ENCODE measurements at regions not wholly inside any gene's neighbourhood (a gene's known extent, or its start where the extent isn't known, plus 50 kb on each side); places are given as distances from the start of the nearest gene placed in this dataset.
"Not testable (repeated sequence)": the region's sequence is repeated elsewhere in the genome, so short reads cannot be mapped to it uniquely, and the experiment has no call there.

GRCh38 chr5:89823046-89823445 is 586.5 kb downstream of the CETN3 start:
- no peaks in the 10 kb centered on the region for H3K79me2 ChIP-seq (ENCODE audit: insufficient read depth, low read depth, low read length)
- no peak overlapping the region for H3K4me3 ChIP-seq (ENCODE audit: low read depth, low read length, poor library complexity, severe bottlenecking)
- no peaks in the 10 kb centered on the region for H3K9me3 ChIP-seq (ENCODE audit: low read length)
- CTCF ChIA-PET (ENCODE audit: unreplicated experiment) = no interaction called here
- H3K36me3 ChIP-seq (ENCODE audit: insufficient read depth, low read length) = no peaks in the 10 kb centered on the region
- no peaks in the 10 kb centered on the region for H4K20me1 ChIP-seq (ENCODE audit: insufficient read depth, low read length)
- POLR2A ChIA-PET = no interaction called here
- H2AFZ ChIP-seq (ENCODE audit: low read length) = no peak overlapping the region
- no peak overlapping the region for H3K27ac ChIP-seq (ENCODE audit: low read depth, low read length, poor library complexity, severe bottlenecking)
- intact Hi-C loops (cut with micrococcal nuclease; ENCODE audit: unreplicated experiment) = no loop called here
- DNase-seq (ENCODE audit: low spot score) = no peak
- no peaks in the 10 kb centered on the region for H3K9me2 ChIP-seq (ENCODE audit: insufficient read depth, low read length)
- H3K4me2 ChIP-seq (ENCODE audit: low read length) = no peak overlapping the region
- H3K4me1 ChIP-seq (ENCODE audit: insufficient read depth, low read length, poor library complexity, severe bottlenecking) = no peaks in the 10 kb centered on the region
- BruUV-seq (replicated peaks) = no TSS peak
- no peak for TF ChIP-seq CTCF (conservative IDR thresholded peaks at IDR 0.05; ENCODE audit: low read length)
- TF ChIP-seq EZH2phosphoT487 (IDR thresholded peaks at IDR 0.05; ENCODE audit: borderline replicate concordance, low read depth, low read length) = no peak

- H2AFZ ChIP-seq (ENCODE audit: low read length) = no peak overlapping the region
Observed at GRCh38 chr5:89817841-89818240, 591.7 kb downstream of the CETN3 start.

GRCh38 chr5:89816038-89816437 is 593.5 kb downstream of the CETN3 start:
- Histone ChIP-seq H2AFZ (ENCODE audit: low read length) (no peak overlapping the region), H3K27ac (ENCODE audit: low read depth, low read length, poor library complexity, severe bottlenecking) (no peak overlapping the region), H3K4me1 (ENCODE audit: insufficient read depth, low read length, poor library complexity, severe bottlenecking) (no peaks in the 10 kb centered on the region), H3K4me2 (ENCODE audit: low read length) (no peak overlapping the region), H3K79me2 (ENCODE audit: insufficient read depth, low read depth, low read length) (no peaks in the 10 kb centered on the region), H3K36me3 (ENCODE audit: insufficient read depth, low read length) (no peaks in the 10 kb centered on the region), H3K9me3 (ENCODE audit: low read length) (no peaks in the 10 kb centered on the region), H3K9me2 (ENCODE audit: insufficient read depth, low read length) (no peaks in the 10 kb centered on the region), H4K20me1 (ENCODE audit: insufficient read depth, low read length) (no peaks in the 10 kb centered on the region), H3K4me3 (ENCODE audit: low read depth, low read length, poor library complexity, severe bottlenecking) (no peak overlapping the region)
- POLR2A ChIA-PET = interaction anchor here (0.5 to 0.8 kb wide), 2 partner anchors 73 to 1135 kb away, joined by 3 to 4 read pairs; no protein-coding TSS in a partner anchor
- no peak for DNase-seq (ENCODE audit: low spot score)
- BruUV-seq (replicated peaks) = no TSS peak
- CTCF ChIA-PET (ENCODE audit: unreplicated experiment) = no interaction called here
- TF ChIP-seq CTCF (conservative IDR thresholded peaks at IDR 0.05; ENCODE audit: low read length) (no peak), EZH2phosphoT487 (IDR thresholded peaks at IDR 0.05; ENCODE audit: borderline replicate concordance, low read depth, low read length) (no peak)
- intact Hi-C loops (cut with micrococcal nuclease; ENCODE audit: unreplicated experiment) = no loop called here

More at GRCh38 chr5:89817841-89818240, 591.7 kb downstream of the CETN3 start:
- no peak for DNase-seq (ENCODE audit: low spot score)
- no peaks in the 10 kb centered on the region for H3K79me2 ChIP-seq (ENCODE audit: insufficient read depth, low read depth, low read length)
- TF ChIP-seq EZH2phosphoT487 (IDR thresholded peaks at IDR 0.05; ENCODE audit: borderline replicate concordance, low read depth, low read length) (no peak), CTCF (conservative IDR thresholded peaks at IDR 0.05; ENCODE audit: low read length) (no peak)
- H3K9me2 ChIP-seq (ENCODE audit: insufficient read depth, low read length) = no peaks in the 10 kb centered on the region
- no peak overlapping the region for H3K27ac ChIP-seq (ENCODE audit: low read depth, low read length, poor library complexity, severe bottlenecking)
- ChIA-PET POLR2A (no interaction called here), CTCF (ENCODE audit: unreplicated experiment) (no interaction called here)
- H3K4me1 ChIP-seq (ENCODE audit: insufficient read depth, low read length, poor library complexity, severe bottlenecking) = no peaks in the 10 kb centered on the region
- no peak overlapping the region for H3K4me2 ChIP-seq (ENCODE audit: low read length)
- BruUV-seq (replicated peaks) = no TSS peak
- H4K20me1 ChIP-seq (ENCODE audit: insufficient read depth, low read length) = no peaks in the 10 kb centered on the region
- H3K36me3 ChIP-seq (ENCODE audit: insufficient read depth, low read length) = no peaks in the 10 kb centered on the region
- no peaks in the 10 kb centered on the region for H3K9me3 ChIP-seq (ENCODE audit: low read length)
- intact Hi-C loops (cut with micrococcal nuclease; ENCODE audit: unreplicated experiment) = no loop called here
- no peak overlapping the region for H3K4me3 ChIP-seq (ENCODE audit: low read depth, low read length, poor library complexity, severe bottlenecking)

- H3K9me2 ChIP-seq (ENCODE audit: insufficient read depth, low read length) = not testable (repeated sequence)
Observed at GRCh38 chr5:89800735-89801134, 608.8 kb downstream of the CETN3 start.

GRCh38 chr5:89794504-89794903 is 615.1 kb downstream of the CETN3 start:
- H3K79me2 ChIP-seq (ENCODE audit: insufficient read depth, low read depth, low read length); H2AFZ ChIP-seq (ENCODE audit: low read length); H3K9me2 ChIP-seq (ENCODE audit: insufficient read depth, low read length); H3K9me3 ChIP-seq (ENCODE audit: low read length); H3K4me3 ChIP-seq (ENCODE audit: low read depth, low read length, poor library complexity, severe bottlenecking); POLR2A ChIA-PET; H3K27ac ChIP-seq (ENCODE audit: low read depth, low read length, poor library complexity, severe bottlenecking); BruUV-seq (replicated peaks); H3K4me2 ChIP-seq (ENCODE audit: low read length); H3K4me1 ChIP-seq (ENCODE audit: insufficient read depth, low read length, poor library complexity, severe bottlenecking); CTCF ChIA-PET (ENCODE audit: unreplicated experiment); DNase-seq (ENCODE audit: low spot score); H3K36me3 ChIP-seq (ENCODE audit: insufficient read depth, low read length); intact Hi-C loops (cut with micrococcal nuclease; ENCODE audit: unreplicated experiment); H4K20me1 ChIP-seq (ENCODE audit: insufficient read depth, low read length): not testable (repeated sequence)

More at GRCh38 chr5:89800735-89801134, 608.8 kb downstream of the CETN3 start:
- POLR2A ChIA-PET; H3K79me2 ChIP-seq (ENCODE audit: insufficient read depth, low read depth, low read length); H3K4me2 ChIP-seq (ENCODE audit: low read length); H3K36me3 ChIP-seq (ENCODE audit: insufficient read depth, low read length); H4K20me1 ChIP-seq (ENCODE audit: insufficient read depth, low read length); H3K4me3 ChIP-seq (ENCODE audit: low read depth, low read length, poor library complexity, severe bottlenecking); CTCF ChIA-PET (ENCODE audit: unreplicated experiment); BruUV-seq (replicated peaks); DNase-seq (ENCODE audit: low spot score); H3K27ac ChIP-seq (ENCODE audit: low read depth, low read length, poor library complexity, severe bottlenecking); intact Hi-C loops (cut with micrococcal nuclease; ENCODE audit: unreplicated experiment); H3K4me1 ChIP-seq (ENCODE audit: insufficient read depth, low read length, poor library complexity, severe bottlenecking); H2AFZ ChIP-seq (ENCODE audit: low read length); H3K9me3 ChIP-seq (ENCODE audit: low read length): not testable (repeated sequence)

All from OCI-LY7 (cell line).